GM12875 (cell line): ENCODE measurements at regions not wholly inside any gene's neighbourhood (a gene's known extent, or its start where the extent isn't known, plus 50 kb on each side); places are given as distances from the start of the nearest gene placed in this dataset.

Experiments
- H3K4me3 ChIP-seq: one replicate; pipeline ENCODE4 v1.5.1; 2011; ENCODE audit warnings: low read depth, low read length, control low read depth
- TF ChIP-seq, protein P1 (sequence below): IDR thresholded peaks from 2 replicates; pipeline ENCODE4 v1.5.1; 2011; ENCODE audit warnings: low read depth, mild to moderate bottlenecking, control low read depth, inconsistent platforms, low read length, moderate library complexity, borderline replicate concordance; ENCODE audit not compliant: insufficient read depth

DNA sequence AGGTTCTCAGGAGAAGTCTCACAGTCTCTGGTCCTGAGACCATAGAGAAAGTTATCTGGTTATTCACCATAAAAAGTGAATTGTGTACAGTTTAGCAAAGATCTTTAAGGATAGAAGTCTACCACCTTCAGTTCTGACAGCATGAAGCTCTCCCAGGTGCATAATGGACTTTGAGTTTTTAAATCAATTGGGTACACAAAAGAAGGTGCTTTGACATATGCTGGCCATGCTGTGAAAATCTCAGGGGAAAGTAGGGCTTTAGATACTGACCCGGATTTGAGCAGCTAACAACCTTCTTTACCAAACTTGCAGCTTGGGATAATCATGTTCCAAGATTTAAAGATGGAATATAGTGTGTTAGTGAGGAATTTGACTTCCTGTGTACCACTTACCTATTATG is 264.2 kb downstream of the ZSWIM6 start:
- TF ChIP-seq, protein P1, sequence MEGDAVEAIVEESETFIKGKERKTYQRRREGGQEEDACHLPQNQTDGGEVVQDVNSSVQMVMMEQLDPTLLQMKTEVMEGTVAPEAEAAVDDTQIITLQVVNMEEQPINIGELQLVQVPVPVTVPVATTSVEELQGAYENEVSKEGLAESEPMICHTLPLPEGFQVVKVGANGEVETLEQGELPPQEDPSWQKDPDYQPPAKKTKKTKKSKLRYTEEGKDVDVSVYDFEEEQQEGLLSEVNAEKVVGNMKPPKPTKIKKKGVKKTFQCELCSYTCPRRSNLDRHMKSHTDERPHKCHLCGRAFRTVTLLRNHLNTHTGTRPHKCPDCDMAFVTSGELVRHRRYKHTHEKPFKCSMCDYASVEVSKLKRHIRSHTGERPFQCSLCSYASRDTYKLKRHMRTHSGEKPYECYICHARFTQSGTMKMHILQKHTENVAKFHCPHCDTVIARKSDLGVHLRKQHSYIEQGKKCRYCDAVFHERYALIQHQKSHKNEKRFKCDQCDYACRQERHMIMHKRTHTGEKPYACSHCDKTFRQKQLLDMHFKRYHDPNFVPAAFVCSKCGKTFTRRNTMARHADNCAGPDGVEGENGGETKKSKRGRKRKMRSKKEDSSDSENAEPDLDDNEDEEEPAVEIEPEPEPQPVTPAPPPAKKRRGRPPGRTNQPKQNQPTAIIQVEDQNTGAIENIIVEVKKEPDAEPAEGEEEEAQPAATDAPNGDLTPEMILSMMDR, result no peak
- H3K4me3 ChIP-seq, result no peak overlapping the region

DNA sequence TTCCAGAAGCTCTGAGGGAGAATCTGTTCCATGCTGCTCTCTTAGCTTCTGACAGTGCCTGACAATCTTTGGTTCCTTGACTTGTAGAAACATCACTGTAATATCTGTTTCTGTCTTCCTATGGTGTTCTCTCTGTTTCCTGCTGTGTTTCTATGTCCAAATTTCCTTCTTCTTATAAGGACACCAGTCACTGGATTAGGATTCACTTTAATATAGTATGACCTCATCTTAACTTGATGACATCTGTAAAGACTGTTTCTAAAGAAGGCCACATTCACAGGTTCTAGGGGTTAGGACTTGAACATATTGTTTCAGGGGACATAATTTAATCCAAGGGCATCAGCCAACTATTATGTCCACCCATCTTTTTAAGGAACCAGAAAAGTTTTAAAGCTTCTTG is 265.6 kb downstream of the ZSWIM6 start:
- no peak overlapping the region for H3K4me3 ChIP-seq
- TF ChIP-seq, protein P1, result no peak

DNA sequence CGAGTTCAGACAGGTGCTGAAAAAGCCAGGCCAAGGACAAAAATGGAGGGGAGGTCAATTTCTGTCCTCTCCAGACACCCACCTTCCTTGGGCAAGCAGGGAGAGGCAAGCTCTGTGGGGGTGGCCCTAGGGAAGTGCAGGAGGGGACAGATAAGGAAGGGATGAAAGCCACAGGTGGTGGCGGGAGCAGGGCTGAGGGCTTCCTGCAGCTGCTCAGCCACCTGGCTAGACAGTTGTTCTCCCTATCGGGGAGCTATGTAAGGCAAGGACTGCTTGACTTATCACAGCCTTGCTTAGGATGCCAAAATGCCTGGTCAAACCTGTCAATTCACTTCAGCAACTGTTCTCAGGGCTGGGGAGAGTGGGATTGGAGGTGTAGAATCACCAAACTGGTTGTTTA is 266.1 kb downstream of the ZSWIM6 start:
- no peak overlapping the region for H3K4me3 ChIP-seq
- TF ChIP-seq, protein P1, result no peak

DNA sequence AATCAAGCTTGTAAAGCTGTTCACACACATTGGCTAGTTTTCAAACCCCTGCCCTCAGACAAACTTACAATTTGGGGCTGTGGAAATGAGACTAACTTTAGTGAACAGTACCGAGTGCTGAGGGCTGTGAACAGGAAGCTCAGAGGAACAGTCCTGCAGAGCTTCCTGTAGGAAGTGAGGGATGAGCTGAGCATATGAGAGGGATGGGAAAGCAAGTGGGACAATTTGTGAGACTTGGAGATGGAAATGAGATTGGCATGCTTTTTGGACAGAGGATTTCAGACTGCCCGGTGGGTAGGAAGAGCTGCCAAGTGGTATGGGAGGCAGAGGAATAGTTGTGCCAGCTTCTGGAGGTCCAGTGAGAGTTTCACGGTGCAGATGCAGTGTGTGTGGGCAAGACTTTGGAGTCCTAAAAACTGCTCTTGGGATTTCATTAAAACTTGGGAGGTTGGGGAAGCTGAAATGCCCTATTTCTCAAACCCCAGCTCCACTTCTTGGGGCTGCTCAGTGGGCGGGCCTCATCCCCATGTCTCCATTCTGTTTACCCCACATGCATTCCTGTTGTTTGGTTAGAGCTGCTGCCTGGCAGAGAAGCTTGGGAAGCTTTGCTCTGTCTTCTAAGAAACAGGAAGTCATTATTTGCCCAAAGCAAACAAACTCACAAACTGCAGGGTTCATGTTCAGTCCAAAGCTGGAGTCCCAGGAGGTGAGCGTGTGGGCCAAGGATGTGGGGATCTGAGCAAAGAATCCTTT is 267.5 kb downstream of the ZSWIM6 start:
- TF ChIP-seq, protein P1, result no peak
- H3K4me3 ChIP-seq, result no peak overlapping the region

DNA sequence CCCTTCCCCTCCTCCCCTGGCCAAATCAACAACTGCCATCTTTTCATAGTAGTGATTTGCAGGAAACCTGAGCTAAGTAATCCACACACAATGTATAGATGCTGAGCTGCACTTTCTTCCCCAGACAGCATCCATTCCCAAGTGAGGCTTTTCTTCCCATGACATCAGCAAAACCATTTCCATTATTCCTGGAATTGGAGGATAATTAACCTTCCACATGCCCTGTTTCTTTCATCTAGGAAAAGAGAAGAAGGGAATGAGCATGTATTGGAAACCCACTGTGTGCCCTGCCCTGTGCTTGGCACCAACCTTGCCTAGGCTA is 268.0 kb downstream of the ZSWIM6 start:
- TF ChIP-seq, protein P1, result no peak
- no peak overlapping the region for H3K4me3 ChIP-seq

DNA sequence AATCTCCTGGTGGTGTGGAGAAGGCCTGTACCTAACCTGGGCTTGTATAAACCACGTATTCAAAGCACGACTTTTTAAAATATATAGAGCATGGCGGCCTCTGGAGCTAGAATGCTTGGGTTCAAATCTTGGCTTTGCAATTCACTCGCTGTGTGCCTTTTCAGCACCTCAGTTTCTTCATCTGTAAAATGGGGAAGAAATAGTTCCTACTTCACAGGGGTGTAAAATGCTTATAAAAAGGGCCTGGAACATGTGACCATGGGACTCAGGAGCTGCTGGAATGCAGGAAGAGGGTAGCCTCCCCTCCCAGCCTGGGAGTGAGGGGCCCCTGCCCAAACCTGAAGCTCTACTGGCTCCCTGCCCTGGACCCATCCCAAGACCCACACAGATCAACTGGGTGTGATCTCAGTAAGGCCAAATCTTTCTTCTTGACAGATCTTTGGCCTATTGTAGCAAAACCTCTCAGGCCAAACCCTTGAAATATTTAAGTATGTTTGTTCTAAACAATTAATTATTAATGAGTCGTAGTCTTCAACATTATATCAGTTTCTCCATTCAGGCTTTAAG is 269.0 kb downstream of the ZSWIM6 start:
- TF ChIP-seq, protein P1, result no peak
- H3K4me3 ChIP-seq, result no peak overlapping the region
